ENCODE measurements at regions not wholly inside any gene's neighbourhood (a gene's known extent, or its start where the extent isn't known, plus 50 kb on each side); places are given as distances from the start of the nearest gene placed in this dataset.

DNA sequence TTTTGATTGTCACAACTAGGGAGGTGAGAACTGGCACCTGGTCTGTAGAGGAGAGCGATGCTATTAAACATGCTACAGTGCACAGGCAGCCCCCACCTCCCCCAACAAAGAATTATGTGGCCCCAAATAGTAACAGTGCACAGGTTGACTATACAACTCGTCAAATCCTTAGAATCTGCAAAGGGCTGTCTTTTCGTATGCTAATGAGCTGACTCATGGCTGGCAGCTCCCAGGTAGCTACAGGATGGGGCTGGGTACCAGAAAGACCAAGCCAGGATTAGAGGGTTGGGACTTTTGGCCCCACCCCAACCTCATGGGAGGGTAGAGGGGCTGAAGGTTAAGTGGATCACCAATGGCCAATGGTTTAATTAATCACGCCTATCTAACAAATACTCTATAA is 104.7 kb upstream of the SORBS2 start:
- in situ Hi-C loops (cut with HindIII; ENCODE audit: low pct_unique_long_range_greater_than_20kb, low sequenced_read_pairs): no loop called here
- DNase-seq (ENCODE audit: low read depth): no peak

DNA sequence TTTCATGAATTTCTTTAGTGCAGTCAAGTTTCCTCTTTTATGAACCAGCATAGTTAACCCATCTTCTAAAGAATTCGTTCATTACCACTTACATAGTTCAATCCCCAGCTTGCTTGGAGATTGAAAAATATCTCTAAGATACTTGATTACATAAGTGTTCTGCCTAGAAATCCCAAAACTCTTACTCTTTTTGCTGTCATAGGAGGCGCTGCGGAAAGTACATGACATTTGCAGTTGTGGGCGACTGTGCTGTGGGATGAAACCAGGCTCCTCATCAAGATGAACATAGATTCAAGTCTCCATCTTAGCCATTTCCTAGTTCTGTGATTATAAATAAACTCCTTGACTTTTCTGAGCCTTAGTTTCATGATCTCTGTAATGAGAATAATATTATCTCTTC is 107.1 kb upstream of the SORBS2 start:
- in situ Hi-C loops (cut with HindIII; ENCODE audit: low pct_unique_long_range_greater_than_20kb, low sequenced_read_pairs): no loop called here
- no peak for DNase-seq (ENCODE audit: low read depth)

DNA sequence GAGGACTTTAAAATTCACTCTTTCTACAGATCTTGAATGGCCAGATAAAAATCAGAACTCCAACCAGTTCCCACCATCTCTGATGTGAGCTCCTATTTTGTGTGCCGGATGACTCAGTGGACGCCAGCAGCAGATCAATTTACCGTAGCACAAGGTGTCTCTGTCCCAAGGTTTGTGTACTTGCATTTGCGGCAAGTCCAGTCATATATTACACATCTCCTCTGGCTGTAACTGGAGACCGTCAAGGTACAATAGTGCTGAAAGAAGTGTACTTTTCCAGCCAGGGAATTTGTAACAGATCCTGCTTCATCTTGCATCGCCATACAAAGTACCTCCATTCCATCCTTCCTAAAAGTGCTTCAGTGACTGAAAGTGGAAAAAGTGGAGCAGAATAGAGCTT is 108.2 kb upstream of the SORBS2 start:
- DNase-seq (ENCODE audit: low read depth): no peak
- in situ Hi-C loops (cut with HindIII; ENCODE audit: low pct_unique_long_range_greater_than_20kb, low sequenced_read_pairs): no loop called here

DNA sequence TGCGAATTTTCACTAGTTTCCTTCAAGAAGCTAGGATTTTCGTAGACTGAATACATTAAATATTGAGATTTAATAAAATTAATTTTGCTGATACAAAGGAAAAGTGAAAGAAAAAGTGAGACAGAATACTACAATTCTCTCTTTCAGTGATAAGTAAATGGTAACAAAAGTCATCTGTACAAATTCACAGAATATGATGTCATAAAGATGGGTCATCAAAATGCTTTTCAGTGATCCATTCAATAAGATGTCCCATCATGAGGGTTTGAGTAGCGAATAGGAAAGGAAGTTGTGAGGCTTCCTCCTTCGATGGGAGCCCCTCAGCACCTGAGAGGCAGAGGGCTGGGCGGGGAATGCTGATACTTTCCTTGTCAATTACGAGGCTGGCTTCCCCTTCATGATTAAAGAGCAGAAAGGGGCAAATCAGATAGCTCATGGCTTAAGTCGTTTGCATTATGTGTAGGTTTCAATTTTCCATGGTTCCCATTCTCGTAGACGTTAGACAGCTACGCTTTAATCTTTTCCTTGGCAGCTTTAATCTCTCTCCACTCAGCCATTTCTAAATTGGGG is 108.8 kb upstream of the SORBS2 start:
- in situ Hi-C loops (cut with HindIII; ENCODE audit: low pct_unique_long_range_greater_than_20kb, low sequenced_read_pairs): no loop called here
- no peak for DNase-seq (ENCODE audit: low read depth)

DNA sequence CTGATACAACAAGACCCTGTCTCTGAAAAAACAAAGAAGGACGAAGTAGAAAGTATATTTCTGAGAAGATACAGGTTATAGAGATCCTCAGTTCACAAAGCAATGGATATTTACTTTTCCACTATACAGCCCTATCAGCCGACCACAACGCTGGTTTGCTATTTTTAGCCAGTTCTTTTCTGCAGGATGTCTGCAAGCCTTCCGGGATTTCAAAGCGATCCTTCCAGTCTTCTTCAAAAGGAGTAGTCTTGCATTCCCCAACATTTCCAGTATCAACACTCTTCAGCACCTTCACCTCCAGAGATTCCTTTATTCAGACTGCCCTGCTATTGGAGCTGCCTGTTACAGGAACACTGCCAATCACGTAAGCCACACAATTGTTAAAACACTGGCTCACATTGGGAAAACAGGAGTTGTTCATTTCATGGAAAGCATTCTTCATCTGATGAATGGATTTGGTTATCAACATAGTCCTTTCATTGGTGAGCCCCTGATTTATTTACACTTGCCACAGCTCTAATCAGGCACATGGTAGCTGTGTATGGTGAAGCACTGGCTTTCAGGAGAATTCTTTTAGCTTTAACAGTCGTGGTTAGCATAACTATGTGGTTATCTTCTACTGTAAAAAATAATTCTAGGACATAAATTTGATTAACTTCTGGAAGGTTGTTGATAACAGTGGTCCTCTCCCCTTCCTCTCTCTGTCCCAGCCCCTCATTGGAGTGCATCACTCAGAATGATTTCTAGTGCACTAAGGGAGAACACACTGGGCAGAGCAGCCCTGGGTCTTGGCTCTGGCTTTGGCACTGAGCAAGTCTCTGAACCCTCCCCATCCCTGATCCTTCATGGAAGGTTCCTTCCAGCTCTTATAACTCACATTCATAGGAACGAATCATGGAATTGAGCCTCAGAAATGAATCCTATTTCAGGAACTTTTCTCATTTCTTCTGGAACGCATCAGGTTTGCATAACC is 109.9 kb upstream of the SORBS2 start:
- no peak for DNase-seq (ENCODE audit: low read depth)
- in situ Hi-C loops (cut with HindIII; ENCODE audit: low pct_unique_long_range_greater_than_20kb, low sequenced_read_pairs): no loop called here

DNA sequence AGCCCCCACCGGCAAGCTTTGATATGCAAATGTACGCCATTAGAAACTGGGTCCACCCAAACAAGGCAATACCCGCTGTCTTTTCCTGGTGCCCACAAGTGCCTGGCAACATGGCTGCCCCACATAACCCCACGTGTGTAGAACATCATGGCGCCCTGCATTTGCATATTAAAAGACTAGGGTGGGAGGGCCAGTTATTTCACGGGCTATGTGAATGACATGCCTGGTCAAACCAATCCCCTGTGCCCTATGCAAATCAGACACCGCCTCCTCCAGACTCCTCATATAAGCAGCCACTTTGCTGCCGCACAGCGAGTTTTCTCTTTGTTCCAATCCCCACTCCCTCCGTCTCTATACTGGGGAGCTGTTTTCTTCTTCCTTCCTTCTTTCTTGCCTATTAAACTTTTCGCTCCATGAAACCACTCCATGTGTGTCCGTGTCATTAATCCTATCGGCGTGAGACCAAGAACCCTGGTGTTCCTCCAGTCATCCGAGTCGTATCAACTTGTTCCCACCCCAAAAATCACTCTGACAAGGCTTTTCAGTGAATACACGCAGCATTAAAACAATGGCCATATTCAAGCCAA is 112.6 kb upstream of the SORBS2 start:
- in situ Hi-C loops (cut with HindIII; ENCODE audit: low pct_unique_long_range_greater_than_20kb, low sequenced_read_pairs): no loop called here
- no peak for DNase-seq (ENCODE audit: low read depth)

DNA sequence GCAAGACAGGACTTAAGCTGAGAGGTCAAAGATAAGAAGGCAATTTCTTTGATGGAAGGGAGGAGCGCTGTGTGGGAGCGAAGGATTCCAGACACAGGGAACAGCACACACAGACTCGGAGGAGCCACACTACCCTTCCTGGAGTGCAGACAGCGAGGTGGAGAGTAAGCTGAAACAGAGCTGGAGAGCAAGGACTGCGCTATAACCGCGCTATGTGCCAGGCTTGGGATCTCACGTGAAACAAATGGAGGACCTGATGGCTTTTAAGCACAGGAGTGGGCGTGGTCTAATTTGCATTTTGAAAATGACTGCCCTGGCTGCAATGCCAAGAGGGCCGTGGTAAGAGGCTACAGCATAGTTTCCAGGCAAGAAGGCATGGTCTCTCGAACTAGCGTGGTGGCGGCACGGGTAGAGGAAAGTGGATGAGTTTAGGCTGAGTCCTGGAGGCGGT is 113.9 kb upstream of the SORBS2 start:
- in situ Hi-C loops (cut with HindIII; ENCODE audit: low pct_unique_long_range_greater_than_20kb, low sequenced_read_pairs): no loop called here
- no peak for DNase-seq (ENCODE audit: low read depth)

DNA sequence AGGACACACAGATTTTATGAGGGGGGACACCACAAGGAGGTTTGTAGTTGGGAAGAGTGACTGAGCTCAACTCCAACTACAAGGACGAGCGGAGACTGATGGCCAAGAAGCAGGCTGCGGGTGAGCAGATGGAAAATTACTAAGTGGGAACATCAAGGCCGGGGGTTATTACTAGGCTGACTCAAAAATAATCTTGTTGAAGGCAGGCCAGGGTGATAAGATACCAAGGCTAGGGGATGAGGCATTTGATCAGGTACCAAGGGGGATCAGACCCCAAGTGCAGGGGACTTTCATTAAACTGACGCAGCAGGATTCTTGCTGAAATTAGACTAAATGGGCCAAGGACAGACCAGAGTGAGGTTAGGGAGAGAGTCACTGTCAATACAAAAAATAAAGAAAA is 119.4 kb upstream of the SORBS2 start:
- no peak for DNase-seq (ENCODE audit: low read depth)
- in situ Hi-C loops (cut with HindIII; ENCODE audit: low pct_unique_long_range_greater_than_20kb, low sequenced_read_pairs): no loop called here

DNA sequence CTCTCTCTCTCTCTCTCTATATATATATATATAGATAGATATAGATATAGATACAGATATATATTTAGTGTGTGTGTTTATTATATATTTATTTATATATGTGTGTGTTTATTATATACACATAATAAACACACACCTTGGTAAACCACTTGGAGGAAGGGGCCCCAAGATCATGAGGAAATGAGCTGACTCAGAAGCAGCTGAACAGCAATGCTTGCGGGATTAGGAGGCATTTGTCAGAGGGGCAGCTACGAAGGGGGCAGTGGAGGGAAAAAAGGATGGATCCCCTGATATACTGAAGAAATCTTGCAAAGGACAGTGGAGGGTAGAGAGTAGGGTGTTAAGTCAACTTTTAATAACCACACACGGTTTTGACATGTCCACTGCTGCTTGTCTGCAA is 120.0 kb upstream of the SORBS2 start:
- no peak for DNase-seq (ENCODE audit: low read depth)
- in situ Hi-C loops (cut with HindIII; ENCODE audit: low pct_unique_long_range_greater_than_20kb, low sequenced_read_pairs): no loop called here

DNA sequence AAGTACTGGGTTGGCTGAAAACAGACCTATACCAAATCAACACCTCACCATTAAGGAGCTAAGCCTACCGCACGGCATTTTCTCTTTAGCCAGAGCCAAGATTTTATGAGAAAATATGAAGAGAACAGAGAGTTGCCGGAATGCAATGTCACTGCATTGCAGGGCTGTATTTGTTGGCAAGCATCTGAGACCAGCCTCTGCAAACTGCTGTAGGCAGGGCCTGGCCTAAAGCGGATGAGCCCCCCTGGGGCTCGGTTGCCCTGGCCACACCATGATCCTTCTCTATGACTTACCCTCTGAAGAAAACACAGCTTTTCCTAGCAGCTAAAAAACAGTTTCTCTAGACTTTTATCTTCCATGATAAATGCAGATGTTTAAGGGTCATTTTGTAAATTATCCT is 120.5 kb upstream of the SORBS2 start:
- in situ Hi-C loops (cut with HindIII; ENCODE audit: low pct_unique_long_range_greater_than_20kb, low sequenced_read_pairs): no loop called here
- no peak for DNase-seq (ENCODE audit: low read depth)

DNA sequence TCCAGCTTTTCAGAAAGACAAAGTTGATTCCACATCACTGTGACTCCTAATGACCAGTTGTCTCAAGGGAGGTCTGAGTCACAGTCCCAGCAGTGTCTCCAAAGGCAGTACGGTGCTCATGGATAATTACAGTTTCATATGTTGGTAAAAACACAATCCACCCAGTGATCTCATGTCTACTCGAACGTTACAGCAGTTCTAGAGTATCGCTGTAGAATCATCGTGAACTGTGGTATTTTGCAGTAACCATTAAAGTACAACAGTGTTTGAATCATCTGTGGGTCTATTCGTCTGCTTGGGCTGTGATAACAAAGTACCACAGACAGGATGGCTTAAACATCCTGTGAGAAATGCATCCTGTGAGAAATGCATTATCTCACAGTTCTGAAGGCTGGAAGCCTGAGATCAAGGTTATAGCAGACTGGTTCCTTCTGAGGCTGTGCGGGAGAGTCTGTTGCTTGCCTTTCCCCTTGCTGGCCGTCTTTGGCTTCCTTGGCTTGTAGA is 121.1 kb upstream of the SORBS2 start:
- DNase-seq (ENCODE audit: low read depth): no peak
- in situ Hi-C loops (cut with HindIII; ENCODE audit: low pct_unique_long_range_greater_than_20kb, low sequenced_read_pairs): no loop called here

DNA sequence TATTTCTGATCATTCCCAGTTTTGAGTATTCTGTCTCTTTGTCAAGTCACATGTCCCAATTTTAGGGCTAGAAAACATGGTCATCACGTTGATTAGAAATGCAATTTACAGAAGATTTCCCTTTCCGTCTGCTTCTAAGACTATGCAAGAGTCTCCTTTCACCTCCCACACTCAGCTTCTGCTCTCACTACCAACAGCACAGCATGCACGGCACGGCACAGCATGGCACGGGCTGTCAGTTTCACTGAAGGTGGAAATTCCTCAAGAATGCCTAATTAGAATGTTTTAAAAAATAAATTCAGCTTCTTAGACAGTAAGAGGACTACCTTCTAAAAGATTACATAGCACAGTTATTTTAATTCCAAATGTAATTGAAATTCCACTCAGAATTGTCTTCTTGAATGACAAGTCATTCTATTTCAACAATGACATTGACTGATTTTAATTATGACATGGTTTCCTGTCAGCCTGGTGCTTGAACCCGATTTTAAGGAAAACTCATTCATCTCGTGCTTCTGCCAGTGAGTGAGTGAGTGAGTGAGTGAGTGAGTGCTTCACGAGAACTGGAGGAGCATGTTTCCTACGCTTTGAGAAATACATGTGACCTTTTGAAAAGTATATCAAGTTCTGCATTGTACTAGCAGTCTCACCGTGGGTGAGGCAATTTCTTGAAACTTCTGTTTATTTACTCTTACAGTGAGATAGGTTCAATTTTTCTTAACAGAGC is 124.8 kb upstream of the SORBS2 start:
- DNase-seq (ENCODE audit: low read depth): no peak
- in situ Hi-C loops (cut with HindIII; ENCODE audit: low pct_unique_long_range_greater_than_20kb, low sequenced_read_pairs): no loop called here

DNA sequence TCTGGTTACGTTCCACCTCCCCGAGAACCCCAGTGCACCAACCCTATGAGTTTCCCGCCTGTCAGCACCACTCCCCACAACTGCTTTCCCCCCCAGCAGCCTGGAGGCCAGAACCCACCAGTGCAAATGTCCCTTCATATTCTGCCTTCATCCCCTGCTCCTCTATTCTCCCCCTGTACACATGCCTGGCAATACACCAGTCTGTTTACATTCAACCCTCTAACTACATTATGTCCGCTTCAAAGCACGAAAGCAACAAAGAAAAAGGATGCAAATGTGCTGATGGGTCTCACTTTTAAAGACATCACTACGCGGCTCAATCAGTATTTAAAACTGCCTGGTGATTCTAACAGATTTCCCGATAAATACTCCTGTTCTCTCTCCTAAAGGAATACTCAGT is 126.7 kb upstream of the SORBS2 start:
- in situ Hi-C loops (cut with HindIII; ENCODE audit: low pct_unique_long_range_greater_than_20kb, low sequenced_read_pairs): no loop called here
- DNase-seq (ENCODE audit: low read depth): no peak

DNA sequence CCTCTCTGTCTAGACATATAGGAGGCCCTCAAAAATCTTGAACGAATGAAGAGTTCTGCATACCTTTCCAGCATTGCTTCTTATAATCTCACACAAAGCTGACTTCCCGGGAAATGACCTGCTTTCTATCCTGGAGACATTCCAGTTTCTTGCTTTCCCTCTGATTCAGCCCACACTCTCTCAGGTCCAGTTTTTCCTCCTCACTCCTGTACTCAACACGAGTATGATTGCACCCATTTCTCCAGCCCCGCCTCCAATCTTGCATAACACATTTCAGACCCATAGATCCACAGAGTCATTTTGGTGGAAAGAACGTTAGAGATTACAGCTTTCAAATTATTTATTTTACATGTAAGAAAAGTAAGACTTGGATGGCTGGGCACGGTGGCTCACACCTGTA is 127.5 kb upstream of the TLR3 start:
- in situ Hi-C loops (cut with HindIII; ENCODE audit: low pct_unique_long_range_greater_than_20kb, low sequenced_read_pairs): no loop called here
- DNase-seq (ENCODE audit: low read depth): no peak

DNA sequence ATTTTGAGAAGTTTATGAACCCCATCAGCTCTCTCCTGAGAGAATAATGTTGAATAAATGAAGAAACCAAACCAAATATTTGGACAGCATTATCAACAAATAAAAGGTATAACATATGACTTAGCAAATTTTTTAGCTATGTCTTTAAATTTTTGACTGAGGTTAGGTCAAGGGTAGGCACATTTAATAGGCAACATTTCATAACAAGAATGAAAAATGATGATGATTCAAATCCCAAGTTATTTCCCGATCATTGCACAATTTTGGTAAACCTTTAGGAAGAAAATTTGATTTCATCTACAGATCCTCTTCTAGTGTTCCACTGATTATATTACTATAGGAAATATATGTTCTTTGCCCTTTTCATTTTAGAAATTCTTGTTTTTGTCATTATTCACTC is 123.7 kb upstream of the TLR3 start:
- DNase-seq (ENCODE audit: low read depth): no peak
- in situ Hi-C loops (cut with HindIII; ENCODE audit: low pct_unique_long_range_greater_than_20kb, low sequenced_read_pairs): no loop called here

DNA sequence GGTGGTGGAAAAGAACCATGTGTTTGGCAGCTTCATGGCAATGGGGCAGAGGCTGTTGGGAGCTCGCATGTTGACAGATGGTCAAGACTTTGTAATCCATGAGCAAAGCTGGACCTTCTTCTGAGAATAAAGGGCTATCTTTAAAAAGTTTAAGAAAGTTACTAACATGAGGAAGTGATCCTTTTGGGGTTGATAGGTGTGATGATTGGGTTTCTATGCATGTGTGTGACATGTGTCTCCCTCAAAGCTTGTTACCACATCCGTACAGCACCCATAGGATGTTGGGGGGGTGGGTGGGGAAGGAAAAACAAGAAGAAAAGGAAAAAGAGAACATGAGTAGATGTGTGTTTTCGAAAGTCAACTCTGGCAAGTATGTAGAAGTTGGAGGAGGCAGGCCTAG is 123.0 kb upstream of the TLR3 start:
- in situ Hi-C loops (cut with HindIII; ENCODE audit: low pct_unique_long_range_greater_than_20kb, low sequenced_read_pairs): no loop called here
- DNase-seq (ENCODE audit: low read depth): no peak

DNA sequence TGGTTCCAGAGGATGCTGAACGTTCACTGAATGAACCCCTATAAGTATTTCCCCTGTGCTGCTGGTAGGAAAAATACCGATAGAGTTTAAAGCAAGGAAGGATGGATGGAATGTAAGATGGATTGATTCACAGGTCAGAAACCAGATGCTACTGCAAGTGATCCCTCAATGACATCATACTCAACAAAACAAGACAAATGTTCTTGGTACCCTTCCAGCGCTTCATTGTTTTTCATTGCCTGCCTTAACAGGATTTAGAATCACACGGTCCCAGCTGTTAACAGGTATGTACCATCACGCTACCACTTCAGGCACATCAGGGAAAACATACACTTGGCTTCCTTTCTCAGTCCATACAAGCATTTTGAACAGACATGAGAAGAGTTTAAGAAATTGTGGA is 118.1 kb upstream of the TLR3 start:
- DNase-seq (ENCODE audit: low read depth): no peak
- in situ Hi-C loops (cut with HindIII; ENCODE audit: low pct_unique_long_range_greater_than_20kb, low sequenced_read_pairs): no loop called here

DNA sequence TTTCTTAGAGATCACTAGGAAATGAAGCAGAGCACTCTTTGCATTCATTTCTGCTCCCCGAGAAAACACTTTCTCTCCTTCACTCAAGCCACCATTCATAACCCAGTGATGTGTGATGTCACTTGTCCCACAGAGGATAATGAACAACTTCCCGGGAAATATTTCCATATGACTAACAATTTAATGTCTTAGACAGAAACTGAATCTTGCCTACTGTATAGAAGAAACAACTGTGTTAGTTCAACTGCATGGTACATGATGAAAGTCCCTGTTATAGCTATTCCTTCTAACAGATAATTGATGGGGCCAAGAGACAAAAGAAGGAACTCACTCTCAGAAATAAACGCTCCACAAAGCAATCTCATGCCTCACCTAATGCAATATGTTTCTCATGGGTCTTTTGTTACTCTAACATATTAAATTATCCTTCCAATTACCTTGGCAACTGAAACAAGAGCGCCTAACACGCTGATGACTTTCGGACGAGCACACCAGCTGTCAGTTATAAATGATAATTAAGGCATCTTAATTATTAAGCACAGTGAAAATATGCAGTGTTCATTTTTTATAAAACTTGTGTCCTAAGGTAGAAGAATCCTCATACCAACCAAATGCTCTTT is 113.7 kb upstream of the TLR3 start:
- in situ Hi-C loops (cut with HindIII; ENCODE audit: low pct_unique_long_range_greater_than_20kb, low sequenced_read_pairs): no loop called here
- no peak for DNase-seq (ENCODE audit: low read depth)

All from Caki2 (cell line).